ENCODE measurements at regions not wholly inside any gene's neighbourhood (a gene's known extent, or its start where the extent isn't known, plus 50 kb on each side); places are given as distances from the start of the nearest gene placed in this dataset.

GRCh38 chr17:5822281-5823060, 238.2 kb upstream of the NLRP1 start:
- Histone ChIP-seq H3F3A (ENCODE audit: control insufficient read depth, insufficient read depth) (no peaks in the 10 kb centered on the region), H3K4me3 (ENCODE audit: low read length) (no peak overlapping the region), H3K79me2 (ENCODE audit: control insufficient read depth, low read length) (no peaks in the 10 kb centered on the region), H3K4me2 (ENCODE audit: low read length) (no peak overlapping the region), H3K36me3 (ENCODE audit: control insufficient read depth, low read length) (no peaks in the 10 kb centered on the region), H3K4me1 (ENCODE audit: control insufficient read depth, low read length) (no peaks in the 10 kb centered on the region), H3K9me3 (ENCODE audit: control insufficient read depth, insufficient read depth, low read length) (no peaks in the 10 kb centered on the region), H3K9me2 (replicated peaks; ENCODE audit: control insufficient read depth, low read length) (no peaks in the 10 kb centered on the region), H4K20me1 (ENCODE audit: control insufficient read depth, insufficient read depth, low read depth, low read length) (no peaks in the 10 kb centered on the region), H3K27ac (ENCODE audit: low read depth, low read length) (no peak overlapping the region), H3K27me3 (ENCODE audit: control insufficient read depth, low read length) (peaks cover 4% of the 10 kb centered on the region; the same call in 1 of the 2 replicates)
- no peak for TF ChIP-seq EZH2phosphoT487 (IDR thresholded peaks at IDR 0.05; ENCODE audit: borderline replicate concordance, low read length)
- TF ChIP-seq CTCF (IDR thresholded peaks at IDR 0.05; ENCODE audit: low read depth, low read length, poor library complexity, severe bottlenecking) = no peak

- H3K79me2 ChIP-seq (ENCODE audit: control insufficient read depth, low read length) = no peaks in the 10 kb centered on the region
- no peak overlapping the region for H3K4me3 ChIP-seq (ENCODE audit: low read length)
- TF ChIP-seq EZH2phosphoT487 (IDR thresholded peaks at IDR 0.05; ENCODE audit: borderline replicate concordance, low read length) = no peak
- no peak for TF ChIP-seq CTCF (IDR thresholded peaks at IDR 0.05; ENCODE audit: low read depth, low read length, poor library complexity, severe bottlenecking)
- H3K27ac ChIP-seq (ENCODE audit: low read depth, low read length) = no peak overlapping the region
- no peak overlapping the region for H3K4me2 ChIP-seq (ENCODE audit: low read length)
- H4K20me1 ChIP-seq (ENCODE audit: control insufficient read depth, insufficient read depth, low read depth, low read length) = no peaks in the 10 kb centered on the region
- no peaks in the 10 kb centered on the region for H3K36me3 ChIP-seq (ENCODE audit: control insufficient read depth, low read length)
- H3K4me1 ChIP-seq (ENCODE audit: control insufficient read depth, low read length) = no peaks in the 10 kb centered on the region
- H3K9me3 ChIP-seq (ENCODE audit: control insufficient read depth, insufficient read depth, low read length) = no peaks in the 10 kb centered on the region
- no peaks in the 10 kb centered on the region for H3F3A ChIP-seq (ENCODE audit: control insufficient read depth, insufficient read depth)
- peaks cover 4% of the 10 kb centered on the region; the same call in 1 of the 2 replicates for H3K27me3 ChIP-seq (ENCODE audit: control insufficient read depth, low read length)
- no peaks in the 10 kb centered on the region for H3K9me2 ChIP-seq (replicated peaks; ENCODE audit: control insufficient read depth, low read length)
Observed at GRCh38 chr17:5823219-5823618, 238.9 kb upstream of the NLRP1 start.

GRCh38 chr17:5825717-5826330, 241.5 kb upstream of the NLRP1 start:
- H3K4me2 ChIP-seq (ENCODE audit: low read length) = no peak overlapping the region
- H3K9me2 ChIP-seq (replicated peaks; ENCODE audit: control insufficient read depth, low read length) = no peaks in the 10 kb centered on the region
- H3K4me1 ChIP-seq (ENCODE audit: control insufficient read depth, low read length) = no peaks in the 10 kb centered on the region
- H4K20me1 ChIP-seq (ENCODE audit: control insufficient read depth, insufficient read depth, low read depth, low read length) = no peaks in the 10 kb centered on the region
- H3K36me3 ChIP-seq (ENCODE audit: control insufficient read depth, low read length) = no peaks in the 10 kb centered on the region
- TF ChIP-seq CTCF (IDR thresholded peaks at IDR 0.05; ENCODE audit: low read depth, low read length, poor library complexity, severe bottlenecking) (no peak), EZH2phosphoT487 (IDR thresholded peaks at IDR 0.05; ENCODE audit: borderline replicate concordance, low read length) (no peak)
- H3K4me3 ChIP-seq (ENCODE audit: low read length) = no peak overlapping the region
- no peak overlapping the region for H3K27ac ChIP-seq (ENCODE audit: low read depth, low read length)
- peaks cover 4% of the 10 kb centered on the region; the same call in 1 of the 2 replicates for H3K27me3 ChIP-seq (ENCODE audit: control insufficient read depth, low read length)
- no peaks in the 10 kb centered on the region for H3K79me2 ChIP-seq (ENCODE audit: control insufficient read depth, low read length)
- H3F3A ChIP-seq (ENCODE audit: control insufficient read depth, insufficient read depth) = no peaks in the 10 kb centered on the region
- H3K9me3 ChIP-seq (ENCODE audit: control insufficient read depth, insufficient read depth, low read length) = no peaks in the 10 kb centered on the region
